ENCODE measurements at regions not wholly inside any gene's neighbourhood (a gene's known extent, or its start where the extent isn't known, plus 50 kb on each side); places are given as distances from the start of the nearest gene placed in this dataset.

GRCh38 chr18:47391665-47392064 lies 140.2 kb upstream of the SKOR2 start:
- TF ChIP-seq CTCF (IDR thresholded peaks at IDR 0.05; ENCODE audit: low read depth, low read length, poor library complexity, severe bottlenecking) (no peak), EZH2phosphoT487 (IDR thresholded peaks at IDR 0.05; ENCODE audit: borderline replicate concordance, low read length) (no peak)

Measured in DOHH2 (cell line).